Natural killer cell (primary cell): ENCODE measurements at regions not wholly inside any gene's neighbourhood (a gene's known extent, or its start where the extent isn't known, plus 50 kb on each side); places are given as distances from the start of the nearest gene placed in this dataset.

Experiments
- ATAC-seq, 3 donors: fragments of 150-1000 bp in 2 of 3; fragments of 200-7000 bp in 1 of 3; cut with Tn5 transposase; 1 replicate in 1 of 3; 2 replicates in 2 of 3; pipeline ENCODE4 v1.10.0; 2021; ENCODE audit warnings: mild to moderate bottlenecking in 2 of 3, moderate library complexity in 2 of 3
- DNase-seq, 2 donors: peaks; one replicate each; pipeline versions ENCODE4 v3.0.0 to v3.0.0-alpha.2; 2013 to 2021; ENCODE audit warnings: mixed read lengths in 1 of 2
- H3K27ac ChIP-seq: one replicate; pipeline ENCODE4 v1.5.1; 2013; ENCODE audit warnings: mild to moderate bottlenecking, low read length
- H3K27me3 ChIP-seq: one replicate; pipeline ENCODE4 v1.6.1; 2013; ENCODE audit warnings: low read length; ENCODE audit not compliant: control insufficient read depth, insufficient read depth
- H3K36me3 ChIP-seq: one replicate; pipeline ENCODE4 v1.6.1; 2013; ENCODE audit warnings: low read length; ENCODE audit not compliant: control insufficient read depth, insufficient read depth
- H3K4me1 ChIP-seq: one replicate; pipeline ENCODE4 v1.6.1; 2013; ENCODE audit warnings: low read length; ENCODE audit not compliant: control insufficient read depth, insufficient read depth
- H3K4me3 ChIP-seq: one replicate; pipeline ENCODE4 v1.5.1; 2013; ENCODE audit warnings: low read length
- H3K9me3 ChIP-seq: one replicate; pipeline ENCODE4 v1.6.1; 2013; ENCODE audit warnings: low read length; ENCODE audit not compliant: control insufficient read depth, insufficient read depth
- H3K27ac Mint-ChIP-seq, 2 donors: one replicate each; pipeline ENCODE4 v1.8.0; 2022; ENCODE audit warnings: mild to moderate bottlenecking in 2 of 2, mixed read lengths in 2 of 2, moderate library complexity in 1 of 2
- H3K27me3 Mint-ChIP-seq, 2 donors: one replicate each; pipeline ENCODE4 v1.8.0; 2022; ENCODE audit warnings: low read depth in 2 of 2, mixed read lengths in 2 of 2
- H3K36me3 Mint-ChIP-seq: one replicate; pipeline ENCODE4 v1.8.0; 2022; ENCODE audit warnings: mixed read lengths
- H3K4me1 Mint-ChIP-seq, 2 donors: one replicate each; pipeline ENCODE4 v1.8.0; 2022; ENCODE audit warnings: mixed read lengths in 2 of 2
- H3K4me3 Mint-ChIP-seq: one replicate; pipeline ENCODE4 v1.8.0; 2022; ENCODE audit warnings: mild to moderate bottlenecking, moderate library complexity, mixed read lengths
- H3K9me3 Mint-ChIP-seq, 2 donors: one replicate each; pipeline ENCODE4 v1.8.0; 2022; ENCODE audit warnings: mixed read lengths in 2 of 2
- WGBS: methylation state at CpG from one replicate; pipeline ENCODE4 v1.1.7; 2013; ENCODE audit warnings: missing lambda C conversion rate; ENCODE audit not compliant: insufficient coverage; 5-methylcytosine and 5-hydroxymethylcytosine counted together
- intact Hi-C: fragments of 100-400 bp; cut with micrococcal nuclease; formaldehyde crosslinking; loops from one replicate; pipeline ENCODE4 v1.14.2; 2022
- TF ChIP-seq, protein P1 (sequence below): fragments of 200-600 bp; IDR thresholded peaks from one replicate; pipeline ENCODE4 v1.8.0; 2022; ENCODE audit warnings: antibody characterized with exemption

DNA sequence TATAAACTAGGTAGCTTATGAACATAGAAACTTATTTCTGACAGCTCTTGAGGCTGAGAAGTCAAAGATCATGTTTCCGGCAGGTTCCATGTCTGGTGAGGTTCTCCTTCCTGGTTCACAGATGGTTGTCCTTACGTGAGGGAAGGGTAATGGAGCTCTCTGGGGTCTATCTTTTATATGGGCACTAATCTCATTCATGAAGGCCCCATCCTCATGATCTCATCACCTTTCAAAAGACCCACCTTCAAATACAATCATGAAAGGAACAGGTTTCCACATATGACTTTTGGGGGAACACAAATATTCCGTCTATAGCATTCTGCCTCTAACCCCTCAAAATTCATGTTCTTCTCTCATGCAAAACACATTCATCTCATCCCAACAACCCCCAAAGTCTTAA is 264.7 kb downstream of the PTTG2 start:
- Mint-ChIP-seq H3K4me1 (no peaks in the 10 kb centered on the region), H3K9me3 (no peaks in the 10 kb centered on the region), H3K27ac (no peak overlapping the region), H3K36me3 (no peaks in the 10 kb centered on the region), H3K27me3 (peaks cover 0 to 3% of the 10 kb centered on the region in 2 donors), H3K4me3 (no peak overlapping the region)
- H3K27me3 ChIP-seq = no peaks in the 10 kb centered on the region
- no peaks in the 10 kb centered on the region for H3K36me3 ChIP-seq
- WGBS = 91% methylated on average over 2 of the region's 3 CpGs
- H3K27ac ChIP-seq = no peak overlapping the region
- ATAC-seq (no peak), DNase-seq (no peak)
- TF ChIP-seq, protein P1, sequence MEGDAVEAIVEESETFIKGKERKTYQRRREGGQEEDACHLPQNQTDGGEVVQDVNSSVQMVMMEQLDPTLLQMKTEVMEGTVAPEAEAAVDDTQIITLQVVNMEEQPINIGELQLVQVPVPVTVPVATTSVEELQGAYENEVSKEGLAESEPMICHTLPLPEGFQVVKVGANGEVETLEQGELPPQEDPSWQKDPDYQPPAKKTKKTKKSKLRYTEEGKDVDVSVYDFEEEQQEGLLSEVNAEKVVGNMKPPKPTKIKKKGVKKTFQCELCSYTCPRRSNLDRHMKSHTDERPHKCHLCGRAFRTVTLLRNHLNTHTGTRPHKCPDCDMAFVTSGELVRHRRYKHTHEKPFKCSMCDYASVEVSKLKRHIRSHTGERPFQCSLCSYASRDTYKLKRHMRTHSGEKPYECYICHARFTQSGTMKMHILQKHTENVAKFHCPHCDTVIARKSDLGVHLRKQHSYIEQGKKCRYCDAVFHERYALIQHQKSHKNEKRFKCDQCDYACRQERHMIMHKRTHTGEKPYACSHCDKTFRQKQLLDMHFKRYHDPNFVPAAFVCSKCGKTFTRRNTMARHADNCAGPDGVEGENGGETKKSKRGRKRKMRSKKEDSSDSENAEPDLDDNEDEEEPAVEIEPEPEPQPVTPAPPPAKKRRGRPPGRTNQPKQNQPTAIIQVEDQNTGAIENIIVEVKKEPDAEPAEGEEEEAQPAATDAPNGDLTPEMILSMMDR = no peak
- no peaks in the 10 kb centered on the region for H3K4me1 ChIP-seq
- H3K9me3 ChIP-seq = no peaks in the 10 kb centered on the region
- no peak overlapping the region for H3K4me3 ChIP-seq
- intact Hi-C loops = no loop called here

DNA sequence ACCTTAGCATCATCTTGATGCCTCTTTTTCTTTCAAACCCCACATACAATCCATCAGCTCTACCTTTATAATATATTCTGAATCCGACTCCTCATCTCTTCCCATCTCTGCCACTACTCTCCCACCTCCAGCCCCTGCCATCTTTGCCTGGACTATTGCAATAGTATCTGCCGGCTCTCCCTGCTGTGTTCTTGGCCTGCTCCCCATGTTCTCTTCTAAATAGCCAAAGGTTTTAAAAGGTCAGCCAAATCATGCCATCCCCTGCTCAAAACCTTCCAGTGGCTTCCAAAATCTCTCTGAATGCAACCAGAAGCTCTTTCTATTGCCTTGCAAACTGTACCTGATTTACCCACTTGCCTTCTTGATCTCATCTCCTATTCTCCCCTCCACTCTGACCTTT is 266.0 kb downstream of the PTTG2 start:
- Mint-ChIP-seq H3K27ac (no peak overlapping the region), H3K27me3 (peaks cover 0 to 3% of the 10 kb centered on the region in 2 donors), H3K36me3 (no peaks in the 10 kb centered on the region), H3K4me1 (no peaks in the 10 kb centered on the region), H3K9me3 (no peaks in the 10 kb centered on the region), H3K4me3 (no peak overlapping the region)
- no peak for ATAC-seq
- Histone ChIP-seq H3K27ac (no peak overlapping the region), H3K36me3 (no peaks in the 10 kb centered on the region), H3K4me1 (no peaks in the 10 kb centered on the region), H3K4me3 (no peak overlapping the region), H3K27me3 (no peaks in the 10 kb centered on the region), H3K9me3 (no peaks in the 10 kb centered on the region)
- DNase-seq = no peak
- TF ChIP-seq, protein P1 = no peak
- WGBS = 95% methylated on average over 2 of the region's 2 CpGs
- intact Hi-C loops = no loop called here

DNA sequence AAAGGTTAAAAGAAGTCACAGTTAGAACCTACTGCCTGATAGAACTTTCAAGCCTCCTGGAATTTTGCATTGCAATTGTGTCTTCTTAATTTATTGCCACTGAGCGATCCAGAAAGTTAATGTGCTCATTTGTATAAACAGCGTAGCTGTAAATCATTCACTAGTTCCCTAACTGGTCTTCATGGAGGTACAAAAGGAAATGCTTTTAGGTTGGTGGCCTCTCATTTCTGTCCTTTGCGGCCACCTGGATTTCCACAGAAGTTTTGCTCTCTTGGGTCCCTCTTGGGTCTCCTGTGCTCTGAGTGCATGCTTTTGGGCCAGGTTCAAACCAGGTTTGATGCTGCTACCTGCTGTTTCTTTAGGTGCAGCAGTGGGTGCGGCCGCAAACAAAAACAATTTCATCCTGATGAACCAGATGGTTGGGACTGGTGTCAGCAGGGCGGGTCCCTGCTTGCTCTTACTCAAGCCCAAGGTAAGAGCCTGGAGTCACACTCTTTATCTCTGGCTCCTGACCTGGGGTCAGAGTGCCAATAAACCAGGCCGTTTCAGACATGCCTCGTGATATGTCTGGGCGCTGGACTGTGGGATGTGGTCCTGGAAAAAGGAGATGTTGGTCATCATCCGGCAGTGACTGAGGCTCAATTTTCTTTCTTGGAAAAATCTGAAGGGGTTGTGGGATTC is 270.1 kb downstream of the PTTG2 start:
- TF ChIP-seq, protein P1 = no peak
- DNase-seq (no peak), ATAC-seq (no peak)
- Mint-ChIP-seq H3K27ac (no peak overlapping the region), H3K9me3 (no peaks in the 10 kb centered on the region), H3K27me3 (peaks cover 3 to 10% of the 10 kb centered on the region in 2 donors), H3K4me1 (no peaks in the 10 kb centered on the region), H3K36me3 (no peaks in the 10 kb centered on the region), H3K4me3 (no peak overlapping the region)
- intact Hi-C loops = no loop called here
- no peaks in the 10 kb centered on the region for H3K4me1 ChIP-seq
- H3K27ac ChIP-seq = no peak overlapping the region
- no peaks in the 10 kb centered on the region for H3K36me3 ChIP-seq
- no peak overlapping the region for H3K4me3 ChIP-seq
- H3K9me3 ChIP-seq = no peaks in the 10 kb centered on the region
- no peaks in the 10 kb centered on the region for H3K27me3 ChIP-seq
- 83% methylated on average over 10 of the region's 10 CpGs for WGBS
